ENCODE measurements at regions not wholly inside any gene's neighbourhood (a gene's known extent, or its start where the extent isn't known, plus 50 kb on each side); places are given as distances from the start of the nearest gene placed in this dataset.

DNA sequence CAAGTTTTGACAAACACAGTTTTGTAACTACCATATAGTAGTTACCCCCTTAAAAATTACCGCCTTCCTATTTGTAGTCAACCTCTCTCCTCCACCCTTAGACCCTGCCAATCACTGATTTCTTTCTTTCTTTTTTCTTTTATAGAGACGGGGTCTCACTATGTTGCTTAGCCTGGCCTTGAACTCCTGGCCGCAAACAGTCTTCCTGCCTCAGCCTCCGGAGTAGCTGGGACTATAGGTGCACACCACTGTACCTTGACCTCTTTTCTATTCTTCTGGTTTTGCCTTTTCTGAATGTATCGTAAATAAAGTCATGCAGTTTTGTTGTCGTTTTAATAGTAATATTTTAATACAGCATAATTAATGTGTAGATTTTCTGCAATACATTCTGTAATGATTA, 460.3 kb downstream of the EPM2A start:
- TF ChIP-seq, protein P1, sequence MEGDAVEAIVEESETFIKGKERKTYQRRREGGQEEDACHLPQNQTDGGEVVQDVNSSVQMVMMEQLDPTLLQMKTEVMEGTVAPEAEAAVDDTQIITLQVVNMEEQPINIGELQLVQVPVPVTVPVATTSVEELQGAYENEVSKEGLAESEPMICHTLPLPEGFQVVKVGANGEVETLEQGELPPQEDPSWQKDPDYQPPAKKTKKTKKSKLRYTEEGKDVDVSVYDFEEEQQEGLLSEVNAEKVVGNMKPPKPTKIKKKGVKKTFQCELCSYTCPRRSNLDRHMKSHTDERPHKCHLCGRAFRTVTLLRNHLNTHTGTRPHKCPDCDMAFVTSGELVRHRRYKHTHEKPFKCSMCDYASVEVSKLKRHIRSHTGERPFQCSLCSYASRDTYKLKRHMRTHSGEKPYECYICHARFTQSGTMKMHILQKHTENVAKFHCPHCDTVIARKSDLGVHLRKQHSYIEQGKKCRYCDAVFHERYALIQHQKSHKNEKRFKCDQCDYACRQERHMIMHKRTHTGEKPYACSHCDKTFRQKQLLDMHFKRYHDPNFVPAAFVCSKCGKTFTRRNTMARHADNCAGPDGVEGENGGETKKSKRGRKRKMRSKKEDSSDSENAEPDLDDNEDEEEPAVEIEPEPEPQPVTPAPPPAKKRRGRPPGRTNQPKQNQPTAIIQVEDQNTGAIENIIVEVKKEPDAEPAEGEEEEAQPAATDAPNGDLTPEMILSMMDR (conservative IDR thresholded peaks at IDR 0.05; ENCODE audit: low read depth, low read length) = no peak
- TF ChIP-seq EZH2 (IDR thresholded peaks at IDR 0.05; ENCODE audit: low read length, unreplicated experiment) (no peak), EZH2phosphoT487 (IDR thresholded peaks at IDR 0.05; ENCODE audit: borderline replicate concordance, low read length) (no peak)

Data from PC-3 (cell line).